ENCODE measurements at regions not wholly inside any gene's neighbourhood (a gene's known extent, or its start where the extent isn't known, plus 50 kb on each side); places are given as distances from the start of the nearest gene placed in this dataset.

DNA sequence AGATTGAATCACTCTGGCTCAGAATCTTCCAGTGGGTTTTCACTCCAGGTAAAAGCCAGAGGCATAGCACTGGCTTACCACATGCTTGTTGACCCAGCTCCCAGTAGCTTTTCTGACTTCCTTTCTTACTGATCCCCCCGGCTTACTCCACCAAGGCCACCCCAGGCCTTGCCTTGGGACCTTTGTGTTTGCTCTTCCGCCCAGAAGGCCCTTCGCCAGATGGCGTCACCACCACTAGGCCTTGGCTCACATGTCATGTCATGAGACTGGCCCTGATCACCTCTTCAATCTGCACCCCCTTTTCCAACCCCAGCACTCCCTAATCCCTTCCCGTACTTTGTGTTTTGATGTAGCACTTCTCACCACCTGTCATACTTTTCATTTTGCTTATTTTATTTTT, 98.5 kb upstream of the UMPS start:
- TF ChIP-seq, protein P1, sequence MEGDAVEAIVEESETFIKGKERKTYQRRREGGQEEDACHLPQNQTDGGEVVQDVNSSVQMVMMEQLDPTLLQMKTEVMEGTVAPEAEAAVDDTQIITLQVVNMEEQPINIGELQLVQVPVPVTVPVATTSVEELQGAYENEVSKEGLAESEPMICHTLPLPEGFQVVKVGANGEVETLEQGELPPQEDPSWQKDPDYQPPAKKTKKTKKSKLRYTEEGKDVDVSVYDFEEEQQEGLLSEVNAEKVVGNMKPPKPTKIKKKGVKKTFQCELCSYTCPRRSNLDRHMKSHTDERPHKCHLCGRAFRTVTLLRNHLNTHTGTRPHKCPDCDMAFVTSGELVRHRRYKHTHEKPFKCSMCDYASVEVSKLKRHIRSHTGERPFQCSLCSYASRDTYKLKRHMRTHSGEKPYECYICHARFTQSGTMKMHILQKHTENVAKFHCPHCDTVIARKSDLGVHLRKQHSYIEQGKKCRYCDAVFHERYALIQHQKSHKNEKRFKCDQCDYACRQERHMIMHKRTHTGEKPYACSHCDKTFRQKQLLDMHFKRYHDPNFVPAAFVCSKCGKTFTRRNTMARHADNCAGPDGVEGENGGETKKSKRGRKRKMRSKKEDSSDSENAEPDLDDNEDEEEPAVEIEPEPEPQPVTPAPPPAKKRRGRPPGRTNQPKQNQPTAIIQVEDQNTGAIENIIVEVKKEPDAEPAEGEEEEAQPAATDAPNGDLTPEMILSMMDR (IDR thresholded peaks at IDR 0.05) = no peak
- no peak for DNase-seq
- Mint-ChIP-seq H3K4me1 (peaks cover 10% of the 10 kb centered on the region), H3K4me3 (no peak overlapping the region), H3K36me3 (ENCODE audit: low read depth) (peaks cover 20% of the 10 kb centered on the region), H3K27ac (no peak overlapping the region), H3K27me3 (ENCODE audit: low read depth, poor library complexity) (peaks cover 8% of the 10 kb centered on the region), H3K9me3 (no peaks in the 10 kb centered on the region)

DNA sequence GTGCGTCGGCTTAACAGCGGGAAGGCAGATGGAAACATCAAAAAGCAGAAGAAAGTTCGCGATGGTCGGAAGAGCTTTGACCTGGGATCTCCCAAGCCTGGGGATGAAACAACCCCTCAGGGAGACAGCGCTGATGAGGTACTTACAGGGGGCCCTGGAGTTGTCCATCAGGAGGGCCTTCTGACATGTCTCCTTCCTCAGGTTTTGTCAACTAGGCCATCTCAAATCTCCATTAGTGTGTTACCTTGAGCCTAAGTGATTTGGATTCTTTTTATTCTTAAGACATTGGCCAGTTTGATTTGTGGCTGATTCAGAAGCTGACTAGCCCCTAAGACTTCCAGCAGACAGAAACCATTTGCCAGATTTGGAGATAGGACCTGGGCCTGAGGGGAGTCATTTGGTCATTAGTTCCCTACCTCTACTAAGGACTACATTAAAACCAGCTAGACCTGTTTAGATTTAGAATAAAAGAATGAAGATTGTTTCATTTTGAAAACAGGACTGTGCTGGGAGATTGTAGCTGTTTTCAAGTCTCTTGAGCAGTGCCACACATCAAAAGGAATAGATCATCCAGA, 97.6 kb upstream of the UMPS start:
- peaks cover 16% of the 10 kb centered on the region for H3K4me1 Mint-ChIP-seq
- TF ChIP-seq, protein P1 (IDR thresholded peaks at IDR 0.05) = no peak
- H3K9me3 Mint-ChIP-seq = no peaks in the 10 kb centered on the region
- no peak for DNase-seq
- H3K4me3 Mint-ChIP-seq = no peak overlapping the region
- H3K36me3 Mint-ChIP-seq (ENCODE audit: low read depth) = peaks cover 20% of the 10 kb centered on the region
- no peak overlapping the region for H3K27ac Mint-ChIP-seq
- H3K27me3 Mint-ChIP-seq (ENCODE audit: low read depth, poor library complexity) = peaks cover 8% of the 10 kb centered on the region

DNA sequence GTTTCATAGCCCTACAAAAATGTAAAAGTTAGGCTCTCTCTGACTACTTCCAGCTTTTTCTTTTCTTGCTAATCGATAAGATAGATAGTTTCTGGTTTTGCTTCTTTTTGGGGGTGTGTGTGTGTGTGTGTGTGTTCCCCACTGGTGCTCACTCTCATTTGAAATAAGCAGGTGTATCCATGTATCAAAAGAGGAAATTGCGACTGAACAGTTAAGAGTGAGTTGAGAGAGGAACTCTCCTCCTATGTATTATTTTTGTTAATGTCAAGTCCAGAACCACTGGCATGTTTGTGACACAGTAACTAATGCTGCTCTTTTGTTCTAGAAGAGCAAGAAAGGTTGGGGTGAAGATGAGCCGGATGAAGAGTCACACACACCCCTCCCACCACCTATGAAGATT, 96.7 kb upstream of the UMPS start:
- Mint-ChIP-seq H3K27ac (no peak overlapping the region), H3K4me1 (peaks cover 20% of the 10 kb centered on the region), H3K4me3 (no peak overlapping the region), H3K27me3 (ENCODE audit: low read depth, poor library complexity) (peaks cover 8% of the 10 kb centered on the region), H3K36me3 (ENCODE audit: low read depth) (peaks cover 20% of the 10 kb centered on the region), H3K9me3 (no peaks in the 10 kb centered on the region)
- TF ChIP-seq, protein P1 (IDR thresholded peaks at IDR 0.05) = no peak
- DNase-seq = no peak

DNA sequence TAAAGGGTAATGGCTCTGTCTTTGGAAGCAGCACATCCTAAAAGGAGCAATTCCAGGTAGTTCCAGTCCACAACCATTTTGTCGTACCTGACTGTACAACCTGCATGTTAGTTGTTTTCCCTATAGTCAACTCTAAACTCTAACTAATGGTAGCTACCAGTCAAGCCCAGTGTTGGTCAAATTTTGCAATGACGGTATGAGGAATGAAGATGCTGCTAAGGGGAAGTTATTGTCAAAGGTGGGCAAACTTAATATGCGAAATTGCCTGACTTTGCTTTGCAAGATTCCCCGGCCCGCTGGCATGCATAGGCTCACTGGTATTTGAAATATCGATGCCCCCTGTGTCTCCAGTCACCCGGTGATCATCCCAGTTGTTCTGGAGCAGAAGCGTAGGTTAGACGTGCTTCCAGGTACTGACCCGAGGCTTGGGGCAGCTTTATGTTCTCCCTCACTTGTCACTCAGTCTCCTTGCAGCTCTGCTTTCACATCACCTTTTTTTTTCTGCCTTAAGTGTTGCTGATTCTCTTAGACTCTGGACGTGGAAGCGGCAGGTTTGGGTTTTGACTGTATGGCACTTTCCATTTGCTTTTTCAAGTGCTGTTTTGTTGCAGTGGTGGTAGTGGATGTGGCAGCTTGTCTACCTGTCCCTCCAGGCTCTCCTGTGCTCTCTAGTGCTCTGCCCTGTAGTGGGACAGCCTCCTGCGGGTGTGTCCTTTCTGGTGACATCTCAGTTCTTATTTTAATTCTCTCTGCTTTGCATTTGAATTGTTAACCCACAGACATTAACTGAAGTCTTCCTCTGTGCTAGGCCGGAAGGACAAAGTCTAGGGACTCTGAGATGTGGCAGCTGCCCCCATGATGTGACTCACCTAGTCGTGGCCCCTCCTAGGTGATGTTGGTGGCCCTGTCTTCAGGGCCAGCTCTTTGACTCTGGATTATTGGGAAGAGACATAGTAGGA, 95.8 kb upstream of the UMPS start:
- Mint-ChIP-seq H3K4me3 (no peak overlapping the region), H3K36me3 (ENCODE audit: low read depth) (peaks cover 20% of the 10 kb centered on the region), H3K4me1 (peaks cover 21% of the 10 kb centered on the region), H3K27ac (peak overlapping the region; percentile 55), H3K27me3 (ENCODE audit: low read depth, poor library complexity) (peaks cover 5% of the 10 kb centered on the region), H3K9me3 (no peaks in the 10 kb centered on the region)
- TF ChIP-seq, protein P1 (IDR thresholded peaks at IDR 0.05) = no peak
- no peak for DNase-seq

DNA sequence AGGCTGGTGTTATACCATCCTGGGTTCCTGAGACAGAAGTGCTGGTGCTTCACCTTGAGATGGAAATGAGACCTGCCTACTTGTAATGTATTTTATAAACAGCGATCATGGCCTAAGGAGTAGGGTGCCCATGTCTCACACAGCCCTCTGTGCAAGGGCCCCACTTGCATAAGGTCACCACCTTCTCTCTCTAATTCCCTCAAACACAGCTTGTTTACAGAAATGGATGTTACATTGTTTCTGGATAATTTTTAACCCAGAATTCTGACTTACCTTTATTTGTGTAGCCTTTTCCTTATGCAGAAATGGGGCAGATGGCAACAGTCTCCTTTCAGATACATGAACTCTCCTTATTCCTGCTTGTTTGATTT, 95.1 kb upstream of the UMPS start:
- TF ChIP-seq, protein P1 (IDR thresholded peaks at IDR 0.05) = no peak
- no peak overlapping the region for H3K4me3 Mint-ChIP-seq
- peaks cover 21% of the 10 kb centered on the region for H3K4me1 Mint-ChIP-seq
- H3K27ac Mint-ChIP-seq = no peak overlapping the region
- peaks cover 4% of the 10 kb centered on the region for H3K27me3 Mint-ChIP-seq (ENCODE audit: low read depth, poor library complexity)
- peaks cover 20% of the 10 kb centered on the region for H3K36me3 Mint-ChIP-seq (ENCODE audit: low read depth)
- no peaks in the 10 kb centered on the region for H3K9me3 Mint-ChIP-seq
- no peak for DNase-seq

All from nephron progenitor cell (in vitro differentiated cells).